ENCODE measurements at regions not wholly inside any gene's neighbourhood (a gene's known extent, or its start where the extent isn't known, plus 50 kb on each side); places are given as distances from the start of the nearest gene placed in this dataset.

- no peak for DNase-seq
Measured at GRCh38 chr4:23401572-23401971, 488.3 kb downstream of the PPARGC1A start.

- no peak for DNase-seq
Measured at GRCh38 chr4:23392860-23393458, 496.9 kb downstream of the PPARGC1A start.

- DNase-seq = no peak
Measured at GRCh38 chr4:23390246-23390645, 499.6 kb downstream of the PPARGC1A start.

- DNase-seq = no peak
Measured at GRCh38 chr4:23388699-23389395, 501.0 kb downstream of the PPARGC1A start.

- DNase-seq = no peak
Measured at GRCh38 chr4:23388255-23388654, 501.6 kb downstream of the PPARGC1A start.

- no peak for DNase-seq
Measured at GRCh38 chr4:23384741-23385140, 505.1 kb downstream of the PPARGC1A start.

GRCh38 chr4:23382879-23383278 lies 507.0 kb downstream of the PPARGC1A start:
- DNase-seq = no peak

GRCh38 chr4:23374259-23374658 lies 515.6 kb downstream of the PPARGC1A start:
- no peak for DNase-seq

GRCh38 chr4:23373261-23373660 lies 516.6 kb downstream of the PPARGC1A start:
- DNase-seq = no peak

- no peak for DNase-seq
Measured at GRCh38 chr4:23371533-23371932, 518.3 kb downstream of the PPARGC1A start.

GRCh38 chr4:23369331-23369730 lies 520.5 kb downstream of the PPARGC1A start:
- no peak for DNase-seq

GRCh38 chr4:23368081-23368697 lies 521.7 kb downstream of the PPARGC1A start:
- no peak for DNase-seq

GRCh38 chr4:23366557-23366906 lies 523.3 kb downstream of the PPARGC1A start:
- no peak for DNase-seq

- no peak for DNase-seq
Measured at GRCh38 chr4:23365871-23366556, 523.8 kb downstream of the PPARGC1A start.

GRCh38 chr4:23365086-23365485 lies 524.8 kb downstream of the PPARGC1A start:
- no peak for DNase-seq

- DNase-seq = no peak
Measured at GRCh38 chr4:23364167-23364566, 525.7 kb downstream of the PPARGC1A start.

- DNase-seq = no peak
Measured at GRCh38 chr4:23361453-23361852, 528.4 kb downstream of the PPARGC1A start.

- DNase-seq = no peak
Measured at GRCh38 chr4:23360718-23361117, 529.1 kb downstream of the PPARGC1A start.

GRCh38 chr4:23355258-23355657 lies 534.6 kb downstream of the PPARGC1A start:
- DNase-seq = no peak

- no peak for DNase-seq
Measured at GRCh38 chr4:23353200-23353599, 536.6 kb downstream of the PPARGC1A start.

- no peak for DNase-seq
Measured at GRCh38 chr4:23348789-23349498, 540.9 kb downstream of the PPARGC1A start.

- DNase-seq = no peak
Measured at GRCh38 chr4:23337292-23337691, 552.6 kb downstream of the PPARGC1A start.

Data from occipital lobe (tissue), 1 donor.